GM18499 (cell line): ENCODE measurements at regions not wholly inside any gene's neighbourhood (a gene's known extent, or its start where the extent isn't known, plus 50 kb on each side); places are given as distances from the start of the nearest gene placed in this dataset.
"Not testable (repeated sequence)": the region's sequence is repeated elsewhere in the genome, so short reads cannot be mapped to it uniquely, and the experiment has no call there.

Source experiments
- ATAC-seq: cut with Tn5 transposase; IDR thresholded peaks from one replicate; pipeline ENCODE4 v1.9.1; 2021; ENCODE audit warnings: moderate number of reproducible peaks; ENCODE audit not compliant: insufficient read depth, unreplicated experiment

- no peak for ATAC-seq
Observed at GRCh38 chr13:65460136-65460535, 1770.0 kb downstream of the PCDH9 start.

DNA sequence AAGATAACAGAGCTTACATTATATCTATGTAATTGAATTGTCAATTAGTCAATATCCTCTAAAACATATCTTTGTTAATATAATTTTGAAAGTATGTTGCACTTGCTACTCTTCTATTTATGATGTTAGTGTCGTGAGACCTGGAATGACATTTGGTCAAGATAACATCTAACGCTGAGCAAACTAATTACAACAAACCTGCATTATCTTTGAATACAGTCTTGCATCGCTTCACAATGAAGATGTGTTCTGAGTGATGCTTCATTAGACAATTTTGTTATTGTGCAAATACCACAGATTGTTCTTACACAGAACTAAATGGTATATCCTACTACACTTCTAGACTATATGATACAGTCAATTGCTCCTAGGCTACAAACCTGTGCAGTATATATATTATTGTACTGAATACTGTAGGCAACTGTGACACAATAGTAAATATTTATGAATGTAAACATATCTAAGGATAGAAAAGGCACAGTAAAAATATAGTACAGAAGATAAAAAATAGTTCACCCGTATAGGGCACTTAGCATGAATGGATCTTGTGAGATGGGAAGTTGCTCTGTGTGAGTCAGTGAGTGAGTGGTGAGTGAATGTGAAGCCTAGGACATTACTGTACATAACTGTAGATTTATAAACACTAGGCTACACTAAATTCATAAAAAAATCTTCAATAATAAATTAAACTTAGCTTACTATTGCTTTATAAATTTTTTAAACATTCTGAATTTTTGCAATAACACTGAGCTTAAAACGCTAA is 1773.8 kb downstream of the PCDH9 start:
- ATAC-seq = no peak

DNA sequence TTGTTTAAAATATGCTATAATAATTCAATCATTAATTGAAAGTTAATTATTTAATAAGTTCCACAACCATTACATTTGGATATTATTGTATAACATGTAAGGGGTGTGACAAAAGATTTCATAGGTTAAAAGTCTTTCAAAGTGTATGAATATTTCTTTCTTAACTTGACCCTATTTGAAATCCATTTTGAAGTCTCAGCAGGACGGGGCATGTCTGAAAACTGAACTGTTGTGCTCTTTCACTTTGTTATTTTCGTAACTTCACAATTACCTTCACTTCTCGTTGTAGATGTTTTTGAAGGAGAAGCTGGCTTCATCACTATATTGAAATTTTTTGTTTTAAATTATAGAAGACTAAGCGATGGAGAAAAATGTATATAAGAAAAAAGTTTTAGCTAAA is 1775.7 kb downstream of the PCDH9 start:
- no peak for ATAC-seq

DNA sequence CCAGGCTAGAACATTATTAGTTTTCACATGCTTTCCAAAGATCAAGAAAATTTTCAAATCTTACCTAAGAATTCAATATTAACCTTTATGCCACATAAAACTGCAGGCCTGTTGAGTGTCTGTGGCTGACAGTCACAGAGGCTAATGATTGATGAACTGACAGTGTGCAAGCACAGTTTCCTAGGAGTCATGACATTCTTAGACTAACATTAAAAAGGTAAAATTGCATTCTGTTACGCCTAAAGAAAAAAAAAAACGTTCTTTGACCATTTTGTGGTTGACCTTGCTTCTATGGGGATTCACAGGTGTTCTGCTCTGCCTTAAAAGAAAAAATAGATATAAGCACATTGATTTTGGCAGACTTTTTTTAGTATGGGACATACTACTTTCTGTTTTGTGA is 1776.2 kb downstream of the PCDH9 start:
- ATAC-seq = no peak

DNA sequence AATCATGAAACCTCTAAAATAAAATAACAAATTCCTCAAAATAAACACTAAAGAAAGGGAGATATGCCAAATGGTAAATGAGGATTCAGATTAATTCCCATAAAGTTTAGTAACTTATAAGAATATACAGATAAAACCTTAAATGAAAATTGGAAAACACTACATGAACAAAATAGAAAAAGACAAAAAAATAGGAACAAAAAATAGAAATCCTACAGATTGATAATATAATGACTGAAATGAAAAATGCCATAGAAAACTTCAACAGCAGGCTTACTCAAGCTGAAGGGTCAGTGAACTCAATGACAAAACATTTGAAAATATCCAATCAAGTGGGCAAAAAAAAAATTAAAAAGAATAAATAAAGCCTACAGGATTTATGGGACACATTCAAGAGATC is 1784.8 kb downstream of the PCDH9 start:
- no peak for ATAC-seq

DNA sequence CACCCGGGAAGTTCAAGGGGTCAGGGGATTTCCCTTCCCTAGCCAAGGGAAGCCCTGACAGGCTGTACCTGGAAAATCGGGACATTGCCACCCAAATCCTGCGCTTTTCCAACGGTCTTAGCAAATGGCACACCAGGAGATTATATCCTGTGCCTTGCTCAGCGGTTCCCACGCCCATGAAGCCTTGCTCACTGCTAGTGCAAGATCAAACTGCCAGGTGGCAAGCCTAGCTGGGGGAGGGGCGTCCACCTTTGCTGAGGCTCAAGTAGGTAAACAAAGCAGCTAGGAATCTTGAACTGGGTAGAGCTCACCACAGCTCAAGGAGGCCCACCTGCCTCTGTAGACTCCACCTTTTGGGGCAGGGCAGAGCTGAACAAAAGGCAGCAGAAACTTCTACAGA is 1794.5 kb downstream of the PCDH9 start:
- no peak for ATAC-seq

- ATAC-seq = no peak
Observed at GRCh38 chr13:65417953-65418352, 1812.2 kb downstream of the PCDH9 start.

DNA sequence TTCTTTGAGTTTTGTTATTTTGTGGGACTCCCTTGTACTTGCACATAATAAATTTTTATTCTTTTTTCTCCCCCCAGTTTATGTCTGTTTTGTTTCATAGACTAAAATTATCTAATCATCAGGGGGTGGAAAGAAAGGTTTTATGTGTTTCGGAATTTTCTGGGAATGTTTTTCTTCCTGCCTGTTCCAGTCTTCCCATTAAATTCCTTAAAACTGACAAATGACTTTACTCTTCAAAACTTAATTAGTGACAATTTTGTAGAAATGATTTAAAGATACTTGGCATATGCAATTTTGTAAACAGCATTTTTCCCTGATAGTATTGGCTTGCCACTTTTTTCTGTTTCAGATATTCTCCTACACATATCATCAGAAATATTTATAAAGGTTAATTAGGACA is 1813.4 kb downstream of the PCDH9 start:
- no peak for ATAC-seq

GRCh38 chr13:65414187-65414586 is 1815.9 kb downstream of the PCDH9 start:
- ATAC-seq = no peak

DNA sequence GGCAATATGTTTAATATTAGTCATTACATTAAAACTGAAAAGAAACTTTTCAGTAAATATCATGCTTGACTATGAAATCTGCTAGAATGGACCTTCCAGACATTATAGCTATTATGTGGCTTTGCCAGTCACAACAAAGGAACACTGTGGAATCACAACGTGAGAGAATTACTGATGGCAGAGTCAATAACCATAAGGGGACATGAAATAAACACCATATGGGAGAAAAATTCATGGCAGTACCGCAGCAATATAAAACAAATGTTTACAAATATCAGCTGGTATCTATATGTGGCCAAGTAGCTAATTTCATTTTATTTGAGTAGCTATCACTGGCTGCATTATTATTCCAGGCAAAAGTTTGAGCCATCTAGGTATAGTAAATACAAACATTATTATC is 1818.6 kb downstream of the PCDH9 start:
- ATAC-seq = no peak

- no peak for ATAC-seq
Observed at GRCh38 chr13:65410791-65411190, 1819.3 kb downstream of the PCDH9 start.

GRCh38 chr13:65401315-65401714 is 1828.8 kb downstream of the PCDH9 start:
- no peak for ATAC-seq

- ATAC-seq = no peak
Observed at GRCh38 chr13:65400702-65401101, 1829.4 kb downstream of the PCDH9 start.

- no peak for ATAC-seq
Observed at GRCh38 chr13:65387743-65388347, 1842.3 kb downstream of the PCDH9 start.

- ATAC-seq = no peak
Observed at GRCh38 chr13:65378943-65379519, 1851.1 kb downstream of the PCDH9 start.

- ATAC-seq = no peak
Observed at GRCh38 chr13:65378484-65378883, 1851.7 kb downstream of the PCDH9 start.

GRCh38 chr13:65368832-65369231 is 1861.3 kb downstream of the PCDH9 start:
- no peak for ATAC-seq

GRCh38 chr13:65353951-65354350 is 1876.2 kb downstream of the PCDH9 start:
- no peak for ATAC-seq

DNA sequence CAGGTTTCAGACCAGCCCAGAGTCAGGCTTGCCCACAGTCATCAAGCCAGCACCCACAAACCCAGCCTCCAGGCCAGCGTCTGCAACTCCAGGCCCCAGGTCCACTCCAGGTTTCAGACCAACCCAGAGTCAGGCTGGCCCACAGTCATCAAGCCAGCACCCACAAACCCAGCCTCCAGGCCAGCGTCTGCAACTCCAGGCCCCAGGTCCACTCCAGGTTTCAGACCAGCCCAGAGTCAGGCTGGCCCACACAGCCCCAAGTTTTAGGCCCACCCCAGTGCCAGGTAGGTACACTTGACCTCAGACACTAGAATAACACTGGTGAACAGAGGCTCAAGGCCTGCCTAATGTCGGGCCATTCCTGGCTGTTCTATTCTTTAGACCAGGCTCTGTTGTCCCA is 1877.0 kb downstream of the PCDH9 start:
- not testable (repeated sequence) for ATAC-seq

DNA sequence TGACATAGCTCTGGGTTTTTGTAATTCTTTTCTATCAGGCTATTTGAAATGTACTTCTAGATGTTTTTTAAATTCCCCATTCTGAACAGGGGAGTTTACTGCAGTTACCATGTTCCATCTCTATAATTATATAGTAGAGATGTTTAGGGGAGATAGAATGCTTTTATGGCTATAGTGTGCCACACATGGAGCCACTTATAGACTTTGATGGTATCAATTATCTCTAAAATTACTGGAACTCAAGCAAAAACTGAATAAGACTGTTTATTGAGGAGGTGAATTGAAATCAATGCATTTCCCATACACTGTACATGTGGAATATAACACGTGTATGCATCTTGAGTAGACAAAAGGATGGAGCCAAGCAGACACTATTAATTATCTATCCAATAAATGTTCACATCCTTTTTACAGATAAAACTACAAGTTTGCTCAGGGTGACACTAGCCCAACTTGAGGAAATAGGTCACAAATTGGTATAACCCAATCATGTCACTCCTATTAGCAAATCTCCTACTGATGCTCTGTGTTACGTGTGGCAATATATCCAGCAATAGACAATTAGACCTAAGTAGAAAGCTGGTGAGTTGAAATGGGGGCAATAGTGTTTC is 1882.6 kb downstream of the PCDH9 start:
- ATAC-seq = no peak

DNA sequence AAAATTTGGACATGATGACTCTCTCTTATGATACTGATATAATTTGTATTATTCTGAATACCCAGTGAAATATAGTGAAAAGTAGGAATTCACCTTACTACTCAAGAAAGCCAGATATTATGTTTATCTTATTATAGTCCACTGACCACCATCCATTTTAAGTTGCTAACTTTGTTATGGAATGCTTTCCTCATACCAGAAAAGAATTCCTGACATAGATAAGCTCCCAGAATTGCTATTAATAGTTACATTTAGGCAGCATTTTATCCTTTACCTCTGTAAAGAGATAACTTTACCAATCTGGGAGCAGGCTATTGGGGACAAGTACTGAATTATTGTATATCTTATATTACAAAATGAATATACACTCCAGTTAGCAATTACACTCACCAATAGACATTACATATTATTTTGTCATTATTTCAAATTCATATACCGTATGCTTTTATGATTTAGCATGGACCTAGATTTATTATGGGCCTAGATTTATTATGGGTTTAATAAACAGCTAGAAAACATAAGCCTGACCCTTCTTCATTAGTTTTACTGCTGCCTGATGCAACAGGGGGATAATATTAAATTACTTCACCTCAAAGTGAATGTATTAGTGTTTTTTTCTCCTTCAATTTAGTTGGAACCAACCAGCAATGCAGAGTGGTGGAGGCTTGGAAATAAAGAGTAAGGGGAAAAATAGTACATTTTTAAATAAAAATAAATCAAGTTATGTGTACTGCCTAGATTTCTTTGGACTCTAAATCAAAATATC is 1886.1 kb downstream of the PCDH9 start:
- no peak for ATAC-seq
